Activated CD8-positive, alpha-beta T cell treated with anti-CD3 and anti-CD28 coated beads for 36 hours (primary cell): ENCODE measurements at regions not wholly inside any gene's neighbourhood (a gene's known extent, or its start where the extent isn't known, plus 50 kb on each side); places are given as distances from the start of the nearest gene placed in this dataset.
A peak's percentile ranks its signal among the peaks of the same experiment; 100 is the strongest.
"Not testable (repeated sequence)": the region's sequence is repeated elsewhere in the genome, so short reads cannot be mapped to it uniquely, and the experiment has no call there.

Source experiments
- ATAC-seq: fragments of 200-7000 bp; cut with Tn5 transposase; one replicate; pipeline ENCODE4 v1.10.0; 2021; ENCODE audit warnings: mild to moderate bottlenecking, moderate library complexity
- CTCF ChIA-PET: fragments of 350-600 bp; sonication (Branson Sonifier 250); formaldehyde crosslinking; loops from one replicate; lab custom pipeline; 2021; ENCODE audit warnings: antibody characterized with exemption; lab: Charles Lee
- POLR2A ChIA-PET: fragments of 350-600 bp; sonication (Branson Sonifier 250); formaldehyde crosslinking; loops from one replicate; lab custom pipeline; 2021; ENCODE audit warnings: antibody characterized with exemption; lab: Charles Lee
- DNase-seq: peaks from one replicate; pipeline ENCODE4 v3.0.0-alpha.2; 2020
- H3K27ac Mint-ChIP-seq: one replicate; pipeline ENCODE4 v1.8.0; 2021; ENCODE audit warnings: mild to moderate bottlenecking, mixed read lengths
- H3K27me3 Mint-ChIP-seq: one replicate; pipeline ENCODE4 v1.8.0; 2021; ENCODE audit warnings: mixed read lengths
- H3K36me3 Mint-ChIP-seq: one replicate; pipeline ENCODE4 v1.8.0; 2021; ENCODE audit warnings: low read depth, mixed read lengths
- H3K4me1 Mint-ChIP-seq: one replicate; pipeline ENCODE4 v1.8.0; 2021; ENCODE audit warnings: low read depth, mixed read lengths
- H3K4me3 Mint-ChIP-seq: one replicate; pipeline ENCODE4 v1.8.0; 2021; ENCODE audit warnings: mild to moderate bottlenecking, moderate library complexity, mixed read lengths
- H3K9me3 Mint-ChIP-seq: one replicate; pipeline ENCODE4 v1.8.0; 2021; ENCODE audit warnings: mixed read lengths
- intact Hi-C: fragments of 100-400 bp; cut with micrococcal nuclease; formaldehyde crosslinking; loops from one replicate; pipeline ENCODE4 v1.10.0; 2022
- TF ChIP-seq, protein P1 (sequence below): fragments of 200-600 bp; IDR thresholded peaks from one replicate; pipeline ENCODE4 v1.8.0; 2022; ENCODE audit warnings: antibody characterized with exemption, mild to moderate bottlenecking

DNA sequence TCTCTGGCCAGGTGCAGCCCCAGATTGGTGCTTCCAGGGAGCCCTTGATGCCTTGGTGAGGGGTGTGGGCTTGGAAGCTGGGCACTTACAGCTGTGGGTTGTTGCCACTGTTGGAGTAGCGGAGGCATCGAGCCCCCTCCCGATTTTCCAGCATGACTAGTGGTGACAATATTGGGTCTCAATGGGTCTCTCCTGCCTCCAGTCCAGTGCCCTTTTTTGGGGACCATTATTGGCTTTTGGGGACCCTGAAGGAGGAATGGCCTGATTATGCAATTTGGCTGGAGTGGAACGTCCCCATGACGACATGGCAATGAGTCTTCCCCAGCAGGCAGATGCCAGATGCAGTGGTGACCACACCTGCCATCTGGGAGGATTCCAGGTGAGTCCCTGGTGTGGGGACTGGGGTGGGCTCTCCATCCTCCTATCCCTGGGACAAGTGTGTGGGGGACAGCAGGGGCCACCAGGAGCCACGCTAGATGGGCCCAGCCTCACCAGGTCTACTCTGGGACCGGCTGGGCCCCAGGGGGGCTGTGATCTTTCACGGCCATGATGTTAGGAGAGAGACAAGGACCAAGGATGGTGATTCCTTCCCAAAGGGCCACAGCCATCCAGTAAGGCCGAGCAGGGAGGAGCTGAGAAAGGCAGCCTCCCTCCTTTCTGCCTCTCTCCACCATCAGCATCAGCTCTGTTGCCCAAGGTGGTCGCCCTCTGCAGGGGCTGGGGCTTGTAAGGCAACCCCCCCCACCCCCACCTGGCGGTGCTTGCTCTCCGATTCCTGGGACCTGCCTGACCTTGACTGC lies 196.8 kb downstream of the GOLGA6L6 start:
- no peak overlapping the region for H3K27ac Mint-ChIP-seq

GRCh38 chr15:20343395-20344211 lies 198.0 kb downstream of the GOLGA6L6 start:
- CTCF ChIA-PET, intact Hi-C loops, DNase-seq, H3K4me3 Mint-ChIP-seq, H3K27me3 Mint-ChIP-seq, H3K36me3 Mint-ChIP-seq, H3K9me3 Mint-ChIP-seq, POLR2A ChIA-PET, H3K27ac Mint-ChIP-seq, H3K4me1 Mint-ChIP-seq, ATAC-seq: not testable (repeated sequence)

More for the DNA sequence above, 196.8 kb downstream of the GOLGA6L6 start:
- ATAC-seq (no peak), DNase-seq (no peak)
- no peaks in the 10 kb centered on the region for H3K36me3 Mint-ChIP-seq
- ChIA-PET POLR2A (no interaction called here), CTCF (no interaction called here)
- H3K9me3 Mint-ChIP-seq, result no peaks in the 10 kb centered on the region
- TF ChIP-seq, protein P1, sequence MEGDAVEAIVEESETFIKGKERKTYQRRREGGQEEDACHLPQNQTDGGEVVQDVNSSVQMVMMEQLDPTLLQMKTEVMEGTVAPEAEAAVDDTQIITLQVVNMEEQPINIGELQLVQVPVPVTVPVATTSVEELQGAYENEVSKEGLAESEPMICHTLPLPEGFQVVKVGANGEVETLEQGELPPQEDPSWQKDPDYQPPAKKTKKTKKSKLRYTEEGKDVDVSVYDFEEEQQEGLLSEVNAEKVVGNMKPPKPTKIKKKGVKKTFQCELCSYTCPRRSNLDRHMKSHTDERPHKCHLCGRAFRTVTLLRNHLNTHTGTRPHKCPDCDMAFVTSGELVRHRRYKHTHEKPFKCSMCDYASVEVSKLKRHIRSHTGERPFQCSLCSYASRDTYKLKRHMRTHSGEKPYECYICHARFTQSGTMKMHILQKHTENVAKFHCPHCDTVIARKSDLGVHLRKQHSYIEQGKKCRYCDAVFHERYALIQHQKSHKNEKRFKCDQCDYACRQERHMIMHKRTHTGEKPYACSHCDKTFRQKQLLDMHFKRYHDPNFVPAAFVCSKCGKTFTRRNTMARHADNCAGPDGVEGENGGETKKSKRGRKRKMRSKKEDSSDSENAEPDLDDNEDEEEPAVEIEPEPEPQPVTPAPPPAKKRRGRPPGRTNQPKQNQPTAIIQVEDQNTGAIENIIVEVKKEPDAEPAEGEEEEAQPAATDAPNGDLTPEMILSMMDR, result no peak
- H3K4me1 Mint-ChIP-seq, result no peaks in the 10 kb centered on the region
- H3K4me3 Mint-ChIP-seq, result no peak overlapping the region
- H3K27me3 Mint-ChIP-seq, result no peaks in the 10 kb centered on the region
- intact Hi-C loops, result no loop called here

DNA sequence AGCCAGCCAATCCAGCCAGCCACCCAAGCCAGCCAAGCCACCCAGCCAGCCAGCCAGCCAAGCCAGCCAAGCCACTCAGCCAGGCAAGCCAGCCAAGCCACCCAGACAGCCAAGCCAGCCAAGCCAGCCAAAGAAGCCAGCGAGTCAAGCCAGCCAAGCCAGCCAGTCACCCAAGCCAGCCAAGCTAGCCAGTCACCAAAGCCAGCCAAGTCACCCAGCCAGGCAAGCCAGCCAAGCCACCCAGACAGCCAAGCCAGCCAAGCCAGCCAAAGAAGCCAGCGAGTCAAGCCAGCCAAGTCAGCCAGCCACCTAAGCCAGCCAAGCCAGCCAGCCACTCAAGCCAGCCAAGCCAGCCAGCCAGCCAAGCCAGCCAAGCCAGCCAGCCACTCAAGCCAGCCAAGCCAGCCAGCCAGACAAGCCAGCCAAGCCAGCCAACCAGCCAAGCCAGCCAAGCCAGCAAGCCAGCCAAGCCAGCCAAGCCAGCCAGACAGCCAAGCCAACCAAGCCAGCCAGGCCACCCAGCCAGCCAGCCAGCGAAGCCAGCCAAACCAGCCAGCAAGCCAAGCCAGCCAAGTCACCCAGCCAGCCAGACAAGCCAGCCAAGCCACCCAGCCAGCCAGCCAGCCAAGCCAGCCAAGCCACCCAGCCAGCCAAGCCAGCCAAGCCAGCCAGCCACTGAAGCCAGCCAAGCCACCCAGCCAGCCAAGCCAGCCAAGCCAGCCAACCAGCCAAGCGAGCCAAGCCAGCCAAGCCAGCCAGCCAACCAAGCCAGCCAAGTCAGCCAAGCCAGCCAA lies 198.8 kb downstream of the GOLGA6L6 start:
- H3K4me3 Mint-ChIP-seq, H3K27ac Mint-ChIP-seq, ATAC-seq, H3K4me1 Mint-ChIP-seq, H3K27me3 Mint-ChIP-seq, CTCF ChIA-PET, DNase-seq, H3K36me3 Mint-ChIP-seq, H3K9me3 Mint-ChIP-seq, POLR2A ChIA-PET, intact Hi-C loops: not testable (repeated sequence)

- POLR2A ChIA-PET, result no interaction called here
- intact Hi-C loops, result no loop called here
- no peaks in the 10 kb centered on the region for H3K27me3 Mint-ChIP-seq
- peaks cover 3% of the 10 kb centered on the region for H3K9me3 Mint-ChIP-seq
- no peak overlapping the region for H3K27ac Mint-ChIP-seq
- no peak overlapping the region for H3K4me3 Mint-ChIP-seq
- TF ChIP-seq, protein P1, result no peak
- DNase-seq, result peak; percentile 5
- ATAC-seq, result no peak
- peaks cover 2% of the 10 kb centered on the region for H3K36me3 Mint-ChIP-seq
- CTCF ChIA-PET, result no interaction called here
- no peaks in the 10 kb centered on the region for H3K4me1 Mint-ChIP-seq
Measured at GRCh38 chr15:20341901-20342600, 199.5 kb downstream of the GOLGA6L6 start.

DNA sequence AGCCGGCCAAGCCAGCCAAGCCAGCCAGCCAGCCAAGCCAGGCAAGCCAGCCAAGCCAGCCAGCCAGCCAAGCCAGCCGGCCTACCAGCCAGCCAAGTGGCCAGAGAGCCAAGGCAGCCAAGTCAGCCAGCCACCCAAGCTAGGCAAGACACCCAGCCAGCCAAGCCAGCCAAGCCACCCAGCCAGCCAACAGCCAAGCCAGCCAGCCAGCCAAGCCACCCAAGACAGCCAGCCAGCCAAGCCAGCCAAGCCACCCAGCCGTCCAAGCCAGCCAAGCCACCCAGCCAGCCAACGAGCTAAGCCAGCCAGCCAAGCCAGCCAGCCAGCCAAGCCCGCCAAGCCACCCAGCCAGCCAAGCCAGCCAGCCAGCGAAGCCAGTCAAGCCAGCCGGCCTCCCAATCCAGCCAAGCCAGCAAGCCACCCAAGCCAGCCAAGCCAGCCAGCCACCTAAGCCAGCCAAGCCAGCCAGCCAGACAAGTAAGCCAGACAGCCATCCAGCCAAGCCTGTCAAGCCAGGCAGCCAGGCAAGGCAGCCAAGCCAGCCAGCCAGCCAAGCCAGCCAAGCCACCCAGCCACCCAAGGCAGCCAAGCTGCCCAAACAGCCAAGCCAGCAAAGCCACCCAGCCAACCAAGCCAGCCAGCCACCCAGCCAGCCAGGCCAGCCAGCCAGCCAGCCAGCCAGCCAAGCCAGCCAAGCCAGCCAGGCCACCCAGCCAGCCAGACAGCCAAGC lies 200.5 kb downstream of the GOLGA6L6 start:
- ChIA-PET CTCF (interaction anchor here (0.6 kb wide), 1 partner anchor 146 kb away, joined by 4 read pairs; no protein-coding TSS in a partner anchor), POLR2A (no interaction called here)
- intact Hi-C loops, result no loop called here
- H3K36me3 Mint-ChIP-seq, result peaks cover 2% of the 10 kb centered on the region
- H3K27me3 Mint-ChIP-seq, result no peaks in the 10 kb centered on the region
- TF ChIP-seq, protein P1, result no peak
- H3K4me3 Mint-ChIP-seq, result no peak overlapping the region
- DNase-seq (peak; percentile 7), ATAC-seq (no peak)
- H3K4me1 Mint-ChIP-seq, result no peaks in the 10 kb centered on the region
- H3K27ac Mint-ChIP-seq, result no peak overlapping the region
- H3K9me3 Mint-ChIP-seq, result peaks cover 8% of the 10 kb centered on the region
